GM21423 (cell line): ENCODE measurements at regions not wholly inside any gene's neighbourhood (a gene's known extent, or its start where the extent isn't known, plus 50 kb on each side); places are given as distances from the start of the nearest gene placed in this dataset.

ENCODE experiments used
- ATAC-seq: cut with Tn5 transposase; IDR thresholded peaks from one replicate; pipeline ENCODE4 v1.9.1; 2021; ENCODE audit warnings: mild to moderate bottlenecking, moderate library complexity; ENCODE audit not compliant: unreplicated experiment

GRCh38 chr1:58380345-58380744, 166.2 kb downstream of the OMA1 start:
- ATAC-seq: no peak

GRCh38 chr1:58367217-58367616, 179.3 kb downstream of the OMA1 start:
- ATAC-seq: no peak

- no peak for ATAC-seq
These were observed 181.2 kb downstream of the OMA1 start for GRCh38 chr1:58365328-58365727.

GRCh38 chr1:58363585-58363984, 182.9 kb downstream of the OMA1 start:
- no peak for ATAC-seq

GRCh38 chr1:58361134-58361533, 185.4 kb downstream of the OMA1 start:
- ATAC-seq: no peak

- ATAC-seq: no peak
These were observed 188.2 kb downstream of the OMA1 start for GRCh38 chr1:58358346-58358745.

GRCh38 chr1:58356402-58356801, 190.1 kb downstream of the OMA1 start:
- no peak for ATAC-seq

GRCh38 chr1:58353168-58353567, 193.4 kb downstream of the OMA1 start:
- no peak for ATAC-seq

- no peak for ATAC-seq
These were observed 193.9 kb downstream of the OMA1 start for GRCh38 chr1:58352476-58353092.

GRCh38 chr1:58346036-58346355, 200.5 kb downstream of the OMA1 start:
- ATAC-seq: no peak

GRCh38 chr1:58345215-58346035, 201.1 kb downstream of the OMA1 start:
- ATAC-seq: no peak

- no peak for ATAC-seq
These were observed 206.3 kb downstream of the OMA1 start for GRCh38 chr1:58340185-58340584.

- no peak for ATAC-seq
These were observed 208.4 kb downstream of the OMA1 start for GRCh38 chr1:58338081-58338480.

- no peak for ATAC-seq
These were observed 213.0 kb downstream of the OMA1 start for GRCh38 chr1:58333511-58333910.

GRCh38 chr1:58331156-58331555, 215.4 kb downstream of the OMA1 start:
- ATAC-seq: no peak

GRCh38 chr1:58325866-58326265, 220.7 kb downstream of the OMA1 start:
- ATAC-seq: no peak

- no peak for ATAC-seq
These were observed 222.0 kb downstream of the OMA1 start for GRCh38 chr1:58324558-58324957.

GRCh38 chr1:58318157-58319005, 228.1 kb downstream of the OMA1 start:
- no peak for ATAC-seq

- ATAC-seq: no peak
These were observed 228.8 kb downstream of the OMA1 start for GRCh38 chr1:58317694-58318093.

- no peak for ATAC-seq
These were observed 229.4 kb downstream of the OMA1 start for GRCh38 chr1:58317086-58317485.

- ATAC-seq: no peak
These were observed 230.4 kb downstream of the OMA1 start for GRCh38 chr1:58316141-58316540.
